Activated CD4-positive, alpha-beta T cell treated with anti-CD3 and anti-CD28 coated beads for 36 hours (primary cell): ENCODE measurements at regions not wholly inside any gene's neighbourhood (a gene's known extent, or its start where the extent isn't known, plus 50 kb on each side); places are given as distances from the start of the nearest gene placed in this dataset.
A peak's percentile ranks its signal among the peaks of the same experiment; 100 is the strongest.
"Not testable (repeated sequence)": the region's sequence is repeated elsewhere in the genome, so short reads cannot be mapped to it uniquely, and the experiment has no call there.

Experiments used
- ATAC-seq: fragments of 200-7000 bp; cut with Tn5 transposase; one replicate; pipeline ENCODE4 v1.10.0; 2021; ENCODE audit warnings: mild to moderate bottlenecking, moderate library complexity
- CTCF ChIA-PET: fragments of 350-600 bp; sonication (Branson Sonifier 250); formaldehyde crosslinking; loops from one replicate; lab custom pipeline; 2021; ENCODE audit warnings: antibody characterized with exemption; lab: Charles Lee
- POLR2A ChIA-PET: fragments of 350-600 bp; sonication (Branson Sonifier 250); formaldehyde crosslinking; loops from one replicate; lab custom pipeline; 2021; ENCODE audit warnings: antibody characterized with exemption, inconsistent platforms; lab: Charles Lee
- DNase-seq: peaks from one replicate; pipeline ENCODE4 v3.0.0-alpha.2; 2020
- H3K27ac Mint-ChIP-seq: one replicate; pipeline ENCODE4 v1.8.0; 2021; ENCODE audit warnings: mixed read lengths
- H3K27me3 Mint-ChIP-seq: one replicate; pipeline ENCODE4 v1.8.0; 2021; ENCODE audit warnings: mixed read lengths
- H3K36me3 Mint-ChIP-seq: one replicate; pipeline ENCODE4 v1.8.0; 2021; ENCODE audit warnings: low read depth, mixed read lengths
- H3K4me1 Mint-ChIP-seq: one replicate; pipeline ENCODE4 v1.8.0; 2021; ENCODE audit warnings: mixed read lengths
- H3K4me3 Mint-ChIP-seq: one replicate; pipeline ENCODE4 v1.8.0; 2021; ENCODE audit warnings: mild to moderate bottlenecking, moderate library complexity, mixed read lengths
- H3K9me3 Mint-ChIP-seq: one replicate; pipeline ENCODE4 v1.8.0; 2021; ENCODE audit warnings: low read depth, mixed read lengths
- intact Hi-C, 2 experiments: fragments of 100-400 bp; cut with DNase I in 1 of 2; cut with micrococcal nuclease in 1 of 2; formaldehyde crosslinking; loops; one replicate each; pipeline versions ENCODE4 v1.14.2 to v1.15.1; 2022 to 2024; cut with DNase I, micrococcal nuclease

GRCh38 chr11:35046681-35047080, 92.3 kb upstream of the CD44 start:
- intact Hi-C loops, result no loop called here
- Mint-ChIP-seq H3K4me3 (no peak overlapping the region), H3K36me3 (peaks cover 26% of the 10 kb centered on the region), H3K4me1 (peaks cover 88% of the 10 kb centered on the region), H3K9me3 (peaks cover 7% of the 10 kb centered on the region), H3K27ac (peak overlapping the region; percentile 84), H3K27me3 (no peaks in the 10 kb centered on the region)
- CTCF ChIA-PET, result interaction anchor here (0.5 to 1.4 kb wide), 2 partner anchors 26 to 166 kb away, joined by 3 to 5 read pairs; no protein-coding TSS in a partner anchor
- DNase-seq, result no peak
- POLR2A ChIA-PET, result interaction anchor here (0.6 kb wide), 1 partner anchor 44 kb away, joined by 5 read pairs; no protein-coding TSS in a partner anchor
- no peak for ATAC-seq

- intact Hi-C loops, result no loop called here
- peak; percentile 29 for DNase-seq
Observed at GRCh38 chr11:35047179-35047578, 91.8 kb upstream of the CD44 start.

GRCh38 chr11:35047769-35048168, 91.2 kb upstream of the CD44 start:
- Mint-ChIP-seq H3K4me1 (peaks cover 87% of the 10 kb centered on the region), H3K9me3 (peaks cover 7% of the 10 kb centered on the region), H3K27ac (peak overlapping the region; percentile 84), H3K4me3 (no peak overlapping the region), H3K36me3 (peaks cover 30% of the 10 kb centered on the region), H3K27me3 (no peaks in the 10 kb centered on the region)
- ChIA-PET POLR2A (interaction anchor here (0.6 kb wide), 1 partner anchor 35 kb away, joined by 3 read pairs; no protein-coding TSS in a partner anchor), CTCF (interaction anchor here (1.4 kb wide), 1 partner anchor 27 kb away, joined by 3 read pairs; no protein-coding TSS in a partner anchor)
- intact Hi-C loops, result no loop called here
- ATAC-seq, result no peak
- DNase-seq, result no peak

More at GRCh38 chr11:35047179-35047578, 91.8 kb upstream of the CD44 start:
- Mint-ChIP-seq H3K27me3 (no peaks in the 10 kb centered on the region), H3K4me3 (no peak overlapping the region), H3K27ac (peak overlapping the region; percentile 84), H3K4me1 (peaks cover 88% of the 10 kb centered on the region), H3K36me3 (peaks cover 26% of the 10 kb centered on the region), H3K9me3 (peaks cover 7% of the 10 kb centered on the region)
- ChIA-PET CTCF (interaction anchor here (0.5 to 1.4 kb wide), 2 partner anchors 26 to 165 kb away, joined by 3 to 5 read pairs; no protein-coding TSS in a partner anchor), POLR2A (interaction anchor here (0.6 kb wide), 2 partner anchors 34 to 45 kb away, joined by 3 to 5 read pairs; no protein-coding TSS in a partner anchor)
- ATAC-seq, result peak; percentile 20

GRCh38 chr11:35048346-35048745, 90.6 kb upstream of the CD44 start:
- intact Hi-C loops, CTCF ChIA-PET, H3K9me3 Mint-ChIP-seq, DNase-seq, H3K4me3 Mint-ChIP-seq, H3K27me3 Mint-ChIP-seq, ATAC-seq, POLR2A ChIA-PET: not testable (repeated sequence)
- peaks cover 82% of the 10 kb centered on the region for H3K4me1 Mint-ChIP-seq
- peak overlapping the region; percentile 84 for H3K27ac Mint-ChIP-seq
- peaks cover 30% of the 10 kb centered on the region for H3K36me3 Mint-ChIP-seq

- Mint-ChIP-seq H3K27ac (peak overlapping the region; percentile 82), H3K9me3 (peaks cover 7% of the 10 kb centered on the region), H3K27me3 (no peaks in the 10 kb centered on the region), H3K4me1 (peaks cover 71% of the 10 kb centered on the region), H3K4me3 (peak overlapping the region; percentile 56), H3K36me3 (peaks cover 29% of the 10 kb centered on the region)
- DNase-seq (no peak), ATAC-seq (peak; percentile 27)
- POLR2A ChIA-PET, result interaction anchor here (0.6 to 1.0 kb wide), 4 partner anchors 17 to 230 kb away, joined by 3 to 8 read pairs (median 4); partner anchors contain the start of gene CD44
- intact Hi-C loops, result loop anchor here in 1 of 2 experiments (2.0 kb wide), 1 partner anchor 15 kb away; no protein-coding TSS in a partner anchor
- CTCF ChIA-PET, result interaction anchor here (0.8 to 1.8 kb wide), 9 partner anchors 8 to 116 kb away, joined by 3 to 7 read pairs (median 4); no protein-coding TSS in a partner anchor
Observed at GRCh38 chr11:35049859-35050531, 89.0 kb upstream of the CD44 start.

GRCh38 chr11:35050541-35050995, 88.4 kb upstream of the CD44 start:
- H3K27ac Mint-ChIP-seq, result peak overlapping the region; percentile 82
- ChIA-PET POLR2A (interaction anchor here (0.6 to 0.9 kb wide), 3 partner anchors 9 to 231 kb away, joined by 3 to 4 read pairs (median 3); no protein-coding TSS in a partner anchor), CTCF (interaction anchor here (0.6 to 1.8 kb wide), 12 partner anchors 8 to 157 kb away, joined by 3 to 7 read pairs (median 4); no protein-coding TSS in a partner anchor)
- intact Hi-C loops, result loop anchor here in 1 of 2 experiments (2.0 kb wide), 1 partner anchor 14 kb away; no protein-coding TSS in a partner anchor
- peak overlapping the region; percentile 56 for H3K4me3 Mint-ChIP-seq
- peaks cover 65% of the 10 kb centered on the region for H3K4me1 Mint-ChIP-seq
- H3K27me3 Mint-ChIP-seq, result no peaks in the 10 kb centered on the region
- peaks cover 32% of the 10 kb centered on the region for H3K36me3 Mint-ChIP-seq
- ATAC-seq, result peak; percentile 22
- DNase-seq, result no peak
- H3K9me3 Mint-ChIP-seq, result peaks cover 9% of the 10 kb centered on the region

GRCh38 chr11:35056391-35057093, 82.4 kb upstream of the CD44 start:
- Mint-ChIP-seq H3K9me3 (peaks cover 14% of the 10 kb centered on the region), H3K4me1 (peaks cover 49% of the 10 kb centered on the region), H3K4me3 (no peak overlapping the region), H3K27me3 (no peaks in the 10 kb centered on the region), H3K27ac (no peak overlapping the region), H3K36me3 (peaks cover 16% of the 10 kb centered on the region)
- POLR2A ChIA-PET, result no interaction called here
- no peak for DNase-seq
- CTCF ChIA-PET, result interaction anchor here (0.6 to 2.0 kb wide), 4 partner anchors 9 to 26 kb away, joined by 3 to 4 read pairs (median 3); no protein-coding TSS in a partner anchor
- intact Hi-C loops, result no loop called here
- ATAC-seq, result no peak

- ChIA-PET CTCF (interaction anchor here (0.6 to 1.5 kb wide), 5 partner anchors 8 to 133 kb away, joined by 3 to 4 read pairs (median 4); no protein-coding TSS in a partner anchor), POLR2A (interaction anchor here (0.7 kb wide), 1 partner anchor 141 kb away, joined by 3 read pairs; no protein-coding TSS in a partner anchor)
- Mint-ChIP-seq H3K27me3 (no peaks in the 10 kb centered on the region), H3K27ac (no peak overlapping the region), H3K9me3 (peaks cover 14% of the 10 kb centered on the region), H3K4me1 (peaks cover 42% of the 10 kb centered on the region), H3K36me3 (peaks cover 11% of the 10 kb centered on the region), H3K4me3 (no peak overlapping the region)
- no peak for ATAC-seq
- no peak for DNase-seq
- intact Hi-C loops, result no loop called here
Observed at GRCh38 chr11:35057926-35058668, 80.9 kb upstream of the CD44 start.

GRCh38 chr11:35058669-35059434, 80.1 kb upstream of the CD44 start:
- Mint-ChIP-seq H3K36me3 (peaks cover 11% of the 10 kb centered on the region), H3K4me3 (no peak overlapping the region), H3K4me1 (peaks cover 42% of the 10 kb centered on the region), H3K27me3 (no peaks in the 10 kb centered on the region), H3K9me3 (peaks cover 14% of the 10 kb centered on the region), H3K27ac (peak overlapping the region; percentile 37)
- DNase-seq (no peak), ATAC-seq (no peak)
- ChIA-PET POLR2A (no interaction called here), CTCF (interaction anchor here (0.5 to 1.5 kb wide), 9 partner anchors 8 to 180 kb away, joined by 3 to 6 read pairs (median 4); no protein-coding TSS in a partner anchor)
- intact Hi-C loops, result no loop called here
